PC-3 (cell line): ENCODE measurements at regions not wholly inside any gene's neighbourhood (a gene's known extent, or its start where the extent isn't known, plus 50 kb on each side); places are given as distances from the start of the nearest gene placed in this dataset.

Source experiments
- CTCF ChIP-seq: fragments of 300-600 bp; sonication (generic); conservative IDR thresholded peaks from 2 replicates; pipeline ENCODE4 v1.5.1; 2017; ENCODE audit warnings: antibody characterized with exemption, low read depth, mild to moderate bottlenecking, low read length
- EZH2 ChIP-seq: fragments of 300-600 bp; sonication (generic); IDR thresholded peaks from one replicate; pipeline ENCODE4 v1.6.1; 2017; ENCODE audit warnings: antibody characterized with exemption, mild to moderate bottlenecking, low read length; ENCODE audit not compliant: unreplicated experiment
- EZH2phosphoT487 ChIP-seq: fragments of 300-600 bp; sonication (generic); IDR thresholded peaks from 2 replicates; pipeline ENCODE4 v1.6.1; 2018; ENCODE audit warnings: mild to moderate bottlenecking, antibody characterized with exemption, low read length, borderline replicate concordance

- TF ChIP-seq EZH2 (no peak), CTCF (no peak), EZH2phosphoT487 (no peak)
Measured at GRCh38 chr14:28412077-28412476, 354.5 kb upstream of the FOXG1 start.
